H1 (cell line): ENCODE measurements at regions not wholly inside any gene's neighbourhood (a gene's known extent, or its start where the extent isn't known, plus 50 kb on each side); places are given as distances from the start of the nearest gene placed in this dataset.
"Not testable (repeated sequence)": the region's sequence is repeated elsewhere in the genome, so short reads cannot be mapped to it uniquely, and the experiment has no call there.

Experiments
- CTCF ChIA-PET: fragments of 300-600 bp; sonication (Branson Sonifier 250); formaldehyde crosslinking; loops from one replicate; lab custom pipeline; 2021; ENCODE audit not compliant: partially characterized antibody; lab: Charles Lee
- POLR2A ChIA-PET: fragments of 300-600 bp; sonication (Branson Sonifier 250); formaldehyde crosslinking; loops from one replicate; lab custom pipeline; 2021; ENCODE audit warnings: inconsistent platforms; ENCODE audit not compliant: partially characterized antibody; lab: Charles Lee
- DNase-seq, 2 experiments: peaks; one replicate each; pipeline versions ENCODE4 v3.0.0 to v3.0.0-alpha.2; 2010 to 2022; ENCODE audit warnings: low spot score in 2 of 2, low read depth in 1 of 2, mixed read lengths in 1 of 2
- FAIRE-seq: peaks from 2 replicates; lab custom pipeline; 2011; peaks lifted over from hg19 to GRCh38; lab: Jason Lieb, UNC
- H2AFZ ChIP-seq: 2 replicates; pipeline ENCODE4 v1.8.1; 2012; ENCODE audit warnings: low read length, inconsistent platforms
- H2AK5ac ChIP-seq: 2 replicates; pipeline ENCODE4 v1.6.1; 2013; ENCODE audit warnings: low read depth, low read length
- H2BK120ac ChIP-seq: replicated peaks from 2 replicates; pipeline ENCODE3; 2013; ENCODE audit warnings: low read depth, low read length, inconsistent platforms
- H2BK12ac ChIP-seq: 2 replicates; pipeline ENCODE4 v1.6.1; 2013; ENCODE audit warnings: low read depth, low read length
- H2BK15ac ChIP-seq: 2 replicates; pipeline ENCODE4 v1.6.1; 2013; ENCODE audit warnings: low read length
- H2BK20ac ChIP-seq: 2 replicates; pipeline ENCODE4 v1.6.1; 2013; ENCODE audit warnings: low read length
- H2BK5ac ChIP-seq: 2 replicates; pipeline ENCODE4 v1.6.1; 2013; ENCODE audit warnings: low read depth, low read length
- H3K14ac ChIP-seq: 2 replicates; pipeline ENCODE4 v1.6.1; 2013; ENCODE audit warnings: inconsistent platforms; ENCODE audit not compliant: insufficient read length
- H3K18ac ChIP-seq: 2 replicates; pipeline ENCODE4 v1.6.1; 2013; ENCODE audit warnings: low read length; ENCODE audit errors: extremely low read depth
- H3K23ac ChIP-seq: 2 replicates; pipeline ENCODE4 v1.6.1; 2013; ENCODE audit warnings: inconsistent platforms; ENCODE audit not compliant: insufficient read length
- H3K23me2 ChIP-seq: 2 replicates; pipeline ENCODE4 v1.6.1; 2013; ENCODE audit warnings: low read depth, low read length
- H3K27ac ChIP-seq: 2 replicates; pipeline ENCODE4 v1.6.1; 2011; ENCODE audit warnings: low read depth, low read length, inconsistent platforms
- H3K27me3 ChIP-seq, 4 experiments: replicated peaks in 1 of 4; 1 replicate in 1 of 4; 2 replicates in 3 of 4; pipeline versions ENCODE4 v1.6.1 to v1.8.1; 2011 to 2013; ENCODE audit warnings: low read length in 3 of 4, mild to moderate bottlenecking in 3 of 4, inconsistent platforms in 2 of 4, mixed read lengths in 2 of 4, moderate library complexity in 1 of 4; ENCODE audit not compliant: control insufficient read depth in 3 of 4, insufficient read depth in 3 of 4; ENCODE audit errors: extremely low read depth in 1 of 4
- H3K36me3 ChIP-seq, 4 experiments: 2 replicates each; pipeline versions ENCODE4 v1.6.1 to v1.8.1; 2011 to 2013; ENCODE audit warnings: mild to moderate bottlenecking in 4 of 4, low read length in 3 of 4, moderate library complexity in 2 of 4, control low read depth in 1 of 4, inconsistent platforms in 1 of 4; ENCODE audit not compliant: insufficient read depth in 4 of 4, control insufficient read depth in 2 of 4
- H3K4ac ChIP-seq: replicated peaks from 2 replicates; pipeline ENCODE3; 2013; ENCODE audit warnings: low read length, low read depth, mixed read lengths, inconsistent platforms; ENCODE audit not compliant: insufficient read length
- H3K4me1 ChIP-seq, 4 experiments: replicated peaks in 1 of 4; 1 replicate in 1 of 4; 2 replicates in 3 of 4; pipeline versions ENCODE4 v1.6.1 to v1.8.1; 2011 to 2013; ENCODE audit warnings: low read length in 3 of 4, inconsistent platforms in 2 of 4, mixed read lengths in 1 of 4; ENCODE audit not compliant: insufficient read depth in 4 of 4, control insufficient read depth in 3 of 4
- H3K4me2 ChIP-seq, 2 experiments: 2 replicates each; pipeline versions ENCODE4 v1.6.1 to v1.8.1; 2011 to 2013; ENCODE audit warnings: low read depth in 2 of 2, low read length in 2 of 2, control low read depth in 1 of 2, inconsistent platforms in 1 of 2, mild to moderate bottlenecking in 1 of 2; ENCODE audit not compliant: insufficient read depth in 1 of 2
- H3K4me3 ChIP-seq, 4 experiments: fragments of 200-600, 300-600 bp in 1 of 4; sonication (generic), shearing (Covaris generic), sonication (Bioruptor Twin) in 1 of 4; 2 replicates each; pipeline versions ENCODE4 v1.5.1 to v1.8.1; 2011 to 2016; ENCODE audit warnings: low read length in 4 of 4, low read depth in 3 of 4, control low read depth in 2 of 4, inconsistent platforms in 2 of 4, mild to moderate bottlenecking in 2 of 4, mixed read lengths in 1 of 4, moderate library complexity in 1 of 4; ENCODE audit not compliant: insufficient read depth in 2 of 4; ENCODE audit errors: extremely low read depth in 1 of 4
- H3K56ac ChIP-seq: replicated peaks from 2 replicates; pipeline ENCODE3; 2013; ENCODE audit warnings: low read depth, mild to moderate bottlenecking, mixed read lengths, low read length, inconsistent platforms; ENCODE audit not compliant: insufficient read length
- H3K79me1 ChIP-seq: 2 replicates; pipeline ENCODE4 v1.6.1; 2013; ENCODE audit warnings: low read depth, low read length, control low read depth
- H3K79me2 ChIP-seq, 2 experiments: 2 replicates each; pipeline versions ENCODE4 v1.6.1 to v1.8.1; 2012 to 2013; ENCODE audit warnings: low read length in 2 of 2, mild to moderate bottlenecking in 2 of 2, inconsistent platforms in 1 of 2; ENCODE audit not compliant: insufficient read depth in 2 of 2, control insufficient read depth in 1 of 2
- H3K9ac ChIP-seq, 4 experiments: replicated peaks in 1 of 4; 1 replicate in 1 of 4; 2 replicates in 3 of 4; pipeline versions ENCODE4 v1.6.1 to v1.8.1; 2011 to 2013; ENCODE audit warnings: low read depth in 3 of 4, low read length in 3 of 4, control low read depth in 2 of 4, mild to moderate bottlenecking in 2 of 4, moderate library complexity in 2 of 4, inconsistent platforms in 1 of 4; ENCODE audit errors: extremely low read depth in 1 of 4
- H3K9me3 ChIP-seq, 2 experiments: 2 replicates each; pipeline versions ENCODE4 v1.6.1 to v1.8.1; 2012 to 2013; ENCODE audit warnings: mild to moderate bottlenecking in 2 of 2, moderate library complexity in 2 of 2, control low read depth in 1 of 2, inconsistent platforms in 1 of 2, low read depth in 1 of 2, low read length in 1 of 2, mixed read lengths in 1 of 2; ENCODE audit not compliant: insufficient read depth in 2 of 2
- H4K20me1 ChIP-seq, 2 experiments: replicated peaks in 1 of 2; 2 replicates each; pipeline versions ENCODE3 to v1.8.1; 2011 to 2013; ENCODE audit warnings: inconsistent platforms in 2 of 2, low read length in 2 of 2, mild to moderate bottlenecking in 1 of 2; ENCODE audit not compliant: insufficient read depth in 2 of 2, control insufficient read depth in 1 of 2
- H4K5ac ChIP-seq: 2 replicates; pipeline ENCODE4 v1.6.1; 2013; ENCODE audit warnings: low read length, low read depth, mixed read lengths, inconsistent platforms; ENCODE audit not compliant: insufficient read length
- H4K8ac ChIP-seq: 2 replicates; pipeline ENCODE4 v1.8.0; 2013; ENCODE audit warnings: mild to moderate bottlenecking, moderate library complexity, low read length, inconsistent platforms; ENCODE audit not compliant: insufficient read depth; ENCODE audit errors: extremely low read depth
- H4K91ac ChIP-seq: replicated peaks from 2 replicates; pipeline ENCODE3; 2013; ENCODE audit warnings: low read length, mixed read lengths, inconsistent platforms; ENCODE audit not compliant: insufficient read length
- WGBS, 2 experiments: shearing (Covaris generic) in 1 of 2; methylation state at CpG; one replicate each; pipeline versions ENCODE4 v1.1.6 to v1.1.7; 2013 to 2015; ENCODE audit warnings: low lambda C conversion rate in 2 of 2, mixed read lengths in 2 of 2, inconsistent platforms in 1 of 2, low coverage in 1 of 2, missing lambda C conversion rate in 1 of 2; ENCODE audit not compliant: insufficient replicate concordance in 2 of 2, insufficient coverage in 1 of 2, insufficient read length in 1 of 2; ENCODE audit errors: extremely low coverage in 1 of 2, missing lambda C conversion rate in 1 of 2; 5-methylcytosine and 5-hydroxymethylcytosine counted together

- H2BK15ac ChIP-seq, DNase-seq, CTCF ChIA-PET, H3K23me2 ChIP-seq, H2BK120ac ChIP-seq, H2AFZ ChIP-seq, H4K20me1 ChIP-seq, H4K5ac ChIP-seq, H3K79me2 ChIP-seq, H3K23ac ChIP-seq, H3K27me3 ChIP-seq, H3K9ac ChIP-seq, H3K18ac ChIP-seq, H3K4me3 ChIP-seq, H2BK20ac ChIP-seq, H3K4me1 ChIP-seq, H3K56ac ChIP-seq, H2BK12ac ChIP-seq, H3K9me3 ChIP-seq, H3K27ac ChIP-seq, H3K4me2 ChIP-seq, H3K36me3 ChIP-seq, H4K91ac ChIP-seq, H4K8ac ChIP-seq, POLR2A ChIA-PET, H3K14ac ChIP-seq, H2BK5ac ChIP-seq, H2AK5ac ChIP-seq, H3K79me1 ChIP-seq, H3K4ac ChIP-seq, FAIRE-seq: not testable (repeated sequence)
- 73% methylated on average over 4 of the region's 5 CpGs; no CpG with 5 or more reads in 1 of the 2 experiments for WGBS, 2 experiments
Measured at GRCh38 chrY:21037398-21037797, 281.5 kb downstream of the RPS4Y2 start.
